Psoas muscle (tissue), 7 donors: ENCODE measurements at regions not wholly inside any gene's neighbourhood (a gene's known extent, or its start where the extent isn't known, plus 50 kb on each side); places are given as distances from the start of the nearest gene placed in this dataset.
A peak's percentile ranks its signal among the peaks of the same experiment; 100 is the strongest.

ENCODE experiments used
- ATAC-seq, 4 donors: fragments of 200-7000 bp; cut with Tn5 transposase; one replicate each; pipeline ENCODE4 v1.9.1; 2020; ENCODE audit warnings: moderate library complexity in 3 of 4, mild to moderate bottlenecking in 2 of 4
- DNase-seq, 2 donors: peaks; one replicate each; pipeline ENCODE4 v3.0.0-alpha.2; 2020
- H3K27ac ChIP-seq: fragments of 200-600 bp; one replicate; pipeline ENCODE4 v1.8.0; 2022
- H3K27me3 ChIP-seq, 3 donors: fragments of 200-600 bp in 1 of 3; one replicate each; pipeline versions ENCODE4 v1.6.1 to v1.8.0; 2013 to 2022; ENCODE audit warnings: low read length in 2 of 3, mild to moderate bottlenecking in 2 of 3, moderate library complexity in 1 of 3; ENCODE audit not compliant: insufficient read depth in 3 of 3
- H3K36me3 ChIP-seq, 2 donors: fragments of 200-600 bp in 1 of 2; one replicate each; pipeline versions ENCODE4 v1.6.1 to v1.8.0; 2013 to 2022; ENCODE audit warnings: low read depth in 1 of 2, mild to moderate bottlenecking in 1 of 2, moderate library complexity in 1 of 2; ENCODE audit not compliant: insufficient read depth in 1 of 2
- H3K4me1 ChIP-seq: fragments of 200-600 bp; one replicate; pipeline ENCODE4 v1.8.0; 2022
- H3K4me3 ChIP-seq: fragments of 200-600 bp; one replicate; pipeline ENCODE4 v1.8.0; 2022; ENCODE audit warnings: mild to moderate bottlenecking
- H3K9me3 ChIP-seq: fragments of 200-600 bp; one replicate; pipeline ENCODE4 v1.8.0; 2022
- whole genome bisulfite sequencing, 3 donors: extraction: QIAGEN DNeasy Blood & Tissue Kit; methylation state at CpG; one replicate each; pipeline versions ENCODE4 v1.1.6 to v1.1.7; 2013; 5-methylcytosine and 5-hydroxymethylcytosine counted together
- intact Hi-C, 2 donors: fragments of 100-400 bp; cut with DNase I; formaldehyde crosslinking; loops; one replicate each; pipeline versions ENCODE4 v1.11.0 to v1.14.2; 2022
- TF ChIP-seq, protein P1 (sequence below): fragments of 200-600 bp; IDR thresholded peaks from one replicate; pipeline ENCODE4 v1.8.0; 2022; ENCODE audit warnings: antibody characterized with exemption
- donor health status: healthy with polysubstance abuse.
- donor health status: DM: no; HTN: no; CAD: no; lungs with moderate emphysema.
- donor health status: Bipolar disorder and iron deficiency.
- donor health status: healthy.
- donor health status: DM: yes; HTN: yes; CAD: no.
- donor health status: DM: no; HTN: no; CAD: no.
- donor health status: DM: yes; HTN: yes; CAD: no.

DNA sequence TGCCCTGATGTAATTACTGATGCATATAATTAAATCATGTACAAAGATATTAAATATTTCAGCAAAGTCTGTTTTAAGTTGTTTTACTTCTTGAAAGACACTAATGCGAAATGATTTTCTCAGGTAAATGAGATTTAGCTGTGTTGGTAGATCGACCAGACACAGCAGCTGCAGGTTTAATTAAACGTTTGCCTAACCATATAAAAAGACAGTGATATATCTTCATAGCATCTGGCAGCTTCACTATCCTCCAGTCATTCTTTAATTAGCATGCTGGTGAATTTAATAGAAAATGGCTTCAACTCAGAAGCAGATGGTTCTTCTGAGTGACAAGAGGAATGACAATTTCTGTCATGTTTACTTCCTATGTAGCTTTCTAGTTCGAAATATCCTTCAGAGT, 69.3 kb downstream of the NHLRC3 start:
- Histone ChIP-seq H3K9me3 (no peaks in the 10 kb centered on the region), H3K4me3 (no peak overlapping the region), H3K4me1 (no peaks in the 10 kb centered on the region), H3K27ac (no peak overlapping the region), H3K27me3 (no peaks in the 10 kb centered on the region), H3K36me3 (no peaks in the 10 kb centered on the region)
- TF ChIP-seq, protein P1, sequence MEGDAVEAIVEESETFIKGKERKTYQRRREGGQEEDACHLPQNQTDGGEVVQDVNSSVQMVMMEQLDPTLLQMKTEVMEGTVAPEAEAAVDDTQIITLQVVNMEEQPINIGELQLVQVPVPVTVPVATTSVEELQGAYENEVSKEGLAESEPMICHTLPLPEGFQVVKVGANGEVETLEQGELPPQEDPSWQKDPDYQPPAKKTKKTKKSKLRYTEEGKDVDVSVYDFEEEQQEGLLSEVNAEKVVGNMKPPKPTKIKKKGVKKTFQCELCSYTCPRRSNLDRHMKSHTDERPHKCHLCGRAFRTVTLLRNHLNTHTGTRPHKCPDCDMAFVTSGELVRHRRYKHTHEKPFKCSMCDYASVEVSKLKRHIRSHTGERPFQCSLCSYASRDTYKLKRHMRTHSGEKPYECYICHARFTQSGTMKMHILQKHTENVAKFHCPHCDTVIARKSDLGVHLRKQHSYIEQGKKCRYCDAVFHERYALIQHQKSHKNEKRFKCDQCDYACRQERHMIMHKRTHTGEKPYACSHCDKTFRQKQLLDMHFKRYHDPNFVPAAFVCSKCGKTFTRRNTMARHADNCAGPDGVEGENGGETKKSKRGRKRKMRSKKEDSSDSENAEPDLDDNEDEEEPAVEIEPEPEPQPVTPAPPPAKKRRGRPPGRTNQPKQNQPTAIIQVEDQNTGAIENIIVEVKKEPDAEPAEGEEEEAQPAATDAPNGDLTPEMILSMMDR = no peak
- DNase-seq (no peak), ATAC-seq (no peak)
- intact Hi-C loops = no loop called here
- 47 to 52% (median 49%) methylated on average over 4 of the region's 4 CpGs for WGBS, 3 donors

DNA sequence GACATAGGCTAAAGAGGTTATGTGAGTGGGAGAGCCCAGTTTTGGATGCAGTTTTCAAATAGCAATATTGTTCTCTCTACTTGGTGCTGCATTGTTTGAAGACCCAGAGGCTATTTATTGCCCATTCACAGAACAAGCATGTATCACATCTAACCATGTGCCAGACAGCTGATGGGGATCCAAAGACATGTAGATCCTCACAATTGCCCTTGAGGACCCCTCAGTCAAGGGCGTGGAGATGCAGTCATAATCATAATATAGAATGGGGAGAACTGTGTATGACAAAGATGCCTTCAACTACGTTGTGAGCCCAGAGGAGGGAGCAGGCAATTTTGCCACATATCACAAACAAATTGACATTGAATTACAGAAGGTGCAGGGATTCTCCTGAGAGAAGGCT, 70.5 kb downstream of the NHLRC3 start:
- 48 to 57% (median 49%) methylated on average over 2 of the region's 2 CpGs for WGBS, 3 donors
- TF ChIP-seq, protein P1 = no peak

DNA sequence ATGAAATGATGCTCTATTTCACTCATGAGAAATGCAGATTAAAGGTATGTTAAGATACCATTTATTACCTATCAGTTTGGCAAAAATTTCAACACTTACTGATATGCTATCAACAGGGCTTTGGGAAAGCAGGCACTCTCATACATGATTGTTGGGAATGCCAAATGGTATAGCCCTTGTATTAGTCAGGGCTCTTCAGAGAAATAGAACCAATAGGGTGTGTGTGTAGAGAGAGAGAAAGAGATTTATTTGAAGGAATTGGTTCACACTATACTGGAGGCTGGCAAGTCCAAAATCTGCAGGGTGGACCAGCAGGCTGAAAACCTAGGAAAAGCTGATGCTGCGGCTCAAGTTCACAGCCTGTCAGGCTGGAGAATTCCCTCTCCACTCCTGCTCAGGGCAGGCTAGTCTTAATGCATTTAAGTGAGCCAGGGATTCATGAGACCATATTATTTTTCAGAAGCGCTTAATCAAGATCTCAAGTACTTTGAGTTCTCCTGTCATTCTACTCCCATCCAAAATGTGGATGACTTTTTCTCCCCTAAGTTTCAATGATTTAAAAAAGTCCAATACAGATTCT, 72.4 kb downstream of the NHLRC3 start:
- no peak for ATAC-seq
- H3K27ac ChIP-seq = no peak overlapping the region

More for the DNA sequence above, 70.5 kb downstream of the NHLRC3 start:
- no peaks in the 10 kb centered on the region for H3K9me3 ChIP-seq
- H3K36me3 ChIP-seq = no peaks in the 10 kb centered on the region
- ATAC-seq = no peak
- no peak overlapping the region for H3K4me3 ChIP-seq
- H3K27ac ChIP-seq = no peak overlapping the region
- H3K27me3 ChIP-seq = no peaks in the 10 kb centered on the region
- intact Hi-C loops = no loop called here
- no peaks in the 10 kb centered on the region for H3K4me1 ChIP-seq
- DNase-seq = no peak

DNA sequence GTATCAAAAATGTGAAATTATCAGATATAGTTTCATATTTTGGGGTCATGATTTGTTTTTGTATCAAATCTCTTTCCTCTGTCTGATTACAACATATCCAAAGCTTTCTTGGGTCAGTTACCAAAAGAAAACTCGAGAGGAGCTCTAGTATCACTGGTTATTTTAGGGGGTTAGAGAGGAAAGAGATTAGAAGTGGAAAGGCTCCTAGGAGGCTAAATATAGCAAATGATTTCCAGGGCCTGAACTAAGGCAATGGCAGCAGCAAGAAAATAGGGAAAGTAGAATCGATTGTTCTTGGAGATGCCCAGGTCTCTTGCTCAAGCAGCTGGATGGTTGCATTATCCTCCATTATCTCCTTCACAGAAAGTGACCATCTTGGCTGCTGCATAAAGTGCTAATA, 72.9 kb downstream of the NHLRC3 start:
- Histone ChIP-seq H3K27ac (no peak overlapping the region), H3K27me3 (no peaks in the 10 kb centered on the region), H3K9me3 (no peaks in the 10 kb centered on the region), H3K4me1 (no peaks in the 10 kb centered on the region), H3K36me3 (no peaks in the 10 kb centered on the region), H3K4me3 (no peak overlapping the region)
- TF ChIP-seq, protein P1 = no peak
- 0 to 1% (median 0%) methylated on average over 2 of the region's 2 CpGs for WGBS, 3 donors
- intact Hi-C loops = no loop called here
- DNase-seq = no peak
- ATAC-seq = peak in 1 of 4 donors; percentile 38

More for the DNA sequence above, 72.4 kb downstream of the NHLRC3 start:
- Histone ChIP-seq H3K9me3 (no peaks in the 10 kb centered on the region), H3K4me3 (no peak overlapping the region), H3K27me3 (no peaks in the 10 kb centered on the region), H3K36me3 (no peaks in the 10 kb centered on the region), H3K4me1 (no peaks in the 10 kb centered on the region)
- no peak for DNase-seq
- intact Hi-C loops = no loop called here
- TF ChIP-seq, protein P1 = no peak
- WGBS, 3 donors = 60 to 89% (median 86%) methylated on average over 2 of the region's 2 CpGs

DNA sequence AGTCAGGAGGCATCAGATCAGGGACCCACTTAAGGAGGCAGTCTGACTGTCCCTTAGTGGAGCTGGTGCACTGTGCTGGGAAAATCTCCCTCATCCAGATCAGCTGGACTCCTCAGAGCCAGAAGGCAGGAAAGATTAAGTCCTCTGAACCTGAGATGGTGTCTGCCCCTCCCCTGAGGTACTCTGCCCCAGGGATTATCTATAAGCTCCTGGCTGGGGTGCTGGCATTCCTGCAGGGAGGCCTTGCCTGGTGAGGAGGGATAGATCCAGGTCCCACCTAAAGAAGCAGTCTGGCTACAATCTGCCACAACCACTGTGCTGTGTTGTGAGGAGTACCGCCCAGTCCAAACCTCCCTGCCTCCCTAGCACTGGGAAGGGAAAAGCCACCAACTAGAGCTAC, 81.2 kb downstream of the NHLRC3 start:
- DNase-seq = no peak
- H3K4me1 ChIP-seq = no peaks in the 10 kb centered on the region
- ATAC-seq = no peak
- 95 to 100% (median 100%) methylated on average over 1 of the region's 1 CpG for WGBS, 3 donors
- intact Hi-C loops = no loop called here
- TF ChIP-seq, protein P1 = no peak
- no peak overlapping the region for H3K27ac ChIP-seq
- H3K9me3 ChIP-seq = no peaks in the 10 kb centered on the region
- no peaks in the 10 kb centered on the region for H3K36me3 ChIP-seq
- no peaks in the 10 kb centered on the region for H3K27me3 ChIP-seq
- H3K4me3 ChIP-seq = no peak overlapping the region
